ENCODE measurements at regions not wholly inside any gene's neighbourhood (a gene's known extent, or its start where the extent isn't known, plus 50 kb on each side); places are given as distances from the start of the nearest gene placed in this dataset.

DNA sequence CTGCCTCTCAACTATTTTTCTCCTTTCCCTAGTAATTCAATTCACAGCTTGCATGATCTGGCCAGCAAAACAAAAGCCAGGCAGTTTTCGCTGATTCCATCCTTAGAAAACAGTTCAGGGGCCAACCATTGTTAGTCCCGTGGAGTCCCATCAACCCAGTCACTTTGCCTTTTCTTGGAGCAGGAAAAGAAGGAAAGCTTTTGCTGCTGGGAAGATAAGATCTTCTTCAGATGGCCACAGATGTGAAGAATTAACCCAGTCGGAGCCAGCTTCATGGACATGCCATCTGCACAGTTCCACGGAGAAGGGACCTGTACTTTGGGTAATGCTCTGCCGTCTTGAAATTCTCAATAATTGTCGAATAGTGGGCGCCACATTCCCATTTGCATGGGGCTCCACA is 76.9 kb upstream of the TSHZ2 start:
- 45% methylated on average over 4 of the region's 7 CpGs for WGBS (ENCODE audit: insufficient coverage)
- no peaks in the 10 kb centered on the region for H3K36me3 Mint-ChIP-seq
- Histone ChIP-seq H3K79me2 (ENCODE audit: insufficient read depth, low read length) (no peaks in the 10 kb centered on the region), H2AFZ (ENCODE audit: insufficient read depth, low read depth, low read length, poor library complexity, severe bottlenecking) (no peak overlapping the region), H3K4me1 (ENCODE audit: control insufficient read depth in 1 of 2, insufficient read depth in 2 of 2, low read length in 2 of 2) (no peaks in the 10 kb centered on the region), H3K9ac (ENCODE audit: insufficient read depth, low read length, poor library complexity, severe bottlenecking) (no peak overlapping the region), H3K27ac (ENCODE audit: low read depth in 1 of 2, low read length in 2 of 2) (no peak overlapping the region), H3K9me3 (replicated peaks in 1 of 2; ENCODE audit: control insufficient read depth in 1 of 2, insufficient read depth in 1 of 2, low read length in 2 of 2) (no peaks in the 10 kb centered on the region), H3K36me3 (replicated peaks in 1 of 2; ENCODE audit: control insufficient read depth in 1 of 2, insufficient read depth in 2 of 2, low read length in 2 of 2) (no peaks in the 10 kb centered on the region), H3K27me3 (ENCODE audit: control insufficient read depth in 2 of 2, insufficient read depth in 2 of 2, low read length in 2 of 2) (no peaks in the 10 kb centered on the region), H4K20me1 (ENCODE audit: insufficient read depth, low read length) (no peaks in the 10 kb centered on the region), H3K4me3 (replicated peaks in 1 of 3; ENCODE audit: low read depth in 2 of 3, low read length in 3 of 3) (no peak overlapping the region), H3K4me2 (replicated peaks; ENCODE audit: extremely low read depth, low read length, poor library complexity, severe bottlenecking) (no peak overlapping the region)
- no peaks in the 10 kb centered on the region for H3K4me1 Mint-ChIP-seq
- H3K27ac Mint-ChIP-seq: no peak overlapping the region
- no peak overlapping the region for H3K4me3 Mint-ChIP-seq
- intact Hi-C loops (cut with micrococcal nuclease): no loop called here
- peaks cover 0 to 10% (median 1%) of the 10 kb centered on the region in 3 donors for H3K27me3 Mint-ChIP-seq (ENCODE audit: low read depth in 3 of 3)
- H3K9me3 Mint-ChIP-seq: peaks cover 0 to 7% (median 2%) of the 10 kb centered on the region in 7 donors
- TF ChIP-seq CTCF (IDR thresholded peaks at IDR 0.05): no peak
- no peak for DNase-seq

- Mint-ChIP-seq H3K36me3 (no peaks in the 10 kb centered on the region), H3K4me1 (no peaks in the 10 kb centered on the region), H3K4me3 (no peak overlapping the region), H3K9me3 (peaks cover 0 to 10% (median 3%) of the 10 kb centered on the region in 7 donors), H3K27me3 (ENCODE audit: low read depth in 3 of 3) (peaks cover 0 to 6% (median 0%) of the 10 kb centered on the region in 3 donors), H3K27ac (no peak overlapping the region)
- TF ChIP-seq CTCF (IDR thresholded peaks at IDR 0.05): no peak
- H3K27me3 ChIP-seq (ENCODE audit: control insufficient read depth in 2 of 2, insufficient read depth in 2 of 2, low read length in 2 of 2): no peaks in the 10 kb centered on the region
- H3K36me3 ChIP-seq (replicated peaks in 1 of 2; ENCODE audit: control insufficient read depth in 1 of 2, insufficient read depth in 2 of 2, low read length in 2 of 2): no peaks in the 10 kb centered on the region
- H3K79me2 ChIP-seq (ENCODE audit: insufficient read depth, low read length): no peaks in the 10 kb centered on the region
- no peak overlapping the region for H3K9ac ChIP-seq (ENCODE audit: insufficient read depth, low read length, poor library complexity, severe bottlenecking)
- no peak overlapping the region for H3K4me3 ChIP-seq (replicated peaks in 1 of 3; ENCODE audit: low read depth in 2 of 3, low read length in 3 of 3)
- DNase-seq: no peak
- H3K27ac ChIP-seq (ENCODE audit: low read depth in 1 of 2, low read length in 2 of 2): no peak overlapping the region
- H2AFZ ChIP-seq (ENCODE audit: insufficient read depth, low read depth, low read length, poor library complexity, severe bottlenecking): no peak overlapping the region
- no peaks in the 10 kb centered on the region for H3K4me1 ChIP-seq (ENCODE audit: control insufficient read depth in 1 of 2, insufficient read depth in 2 of 2, low read length in 2 of 2)
- no peak overlapping the region for H3K4me2 ChIP-seq (replicated peaks; ENCODE audit: extremely low read depth, low read length, poor library complexity, severe bottlenecking)
- no peaks in the 10 kb centered on the region for H3K9me3 ChIP-seq (replicated peaks in 1 of 2; ENCODE audit: control insufficient read depth in 1 of 2, insufficient read depth in 1 of 2, low read length in 2 of 2)
- no CpG with 5 or more reads among the region's 4 CpGs for WGBS (ENCODE audit: insufficient coverage)
- intact Hi-C loops (cut with micrococcal nuclease): no loop called here
- H4K20me1 ChIP-seq (ENCODE audit: insufficient read depth, low read length): no peaks in the 10 kb centered on the region
Measured at GRCh38 chr20:52893498-52893897, 78.7 kb upstream of the TSHZ2 start.

All from CD14-positive monocyte (primary cell).